HG03196 (cell line): ENCODE measurements at regions not wholly inside any gene's neighbourhood (a gene's known extent, or its start where the extent isn't known, plus 50 kb on each side); places are given as distances from the start of the nearest gene placed in this dataset.

Experiments
- ATAC-seq: cut with Tn5 transposase; IDR thresholded peaks from one replicate; pipeline ENCODE4 v1.9.1; 2021; ENCODE audit not compliant: unreplicated experiment

GRCh38 chr7:106606120-106606519, 54.8 kb downstream of the CCDC71L start:
- no peak for ATAC-seq

GRCh38 chr7:106604971-106605370, 56.0 kb downstream of the CCDC71L start:
- ATAC-seq = no peak

- ATAC-seq = no peak
Measured at GRCh38 chr7:106604303-106604924, 56.5 kb downstream of the CCDC71L start.

DNA sequence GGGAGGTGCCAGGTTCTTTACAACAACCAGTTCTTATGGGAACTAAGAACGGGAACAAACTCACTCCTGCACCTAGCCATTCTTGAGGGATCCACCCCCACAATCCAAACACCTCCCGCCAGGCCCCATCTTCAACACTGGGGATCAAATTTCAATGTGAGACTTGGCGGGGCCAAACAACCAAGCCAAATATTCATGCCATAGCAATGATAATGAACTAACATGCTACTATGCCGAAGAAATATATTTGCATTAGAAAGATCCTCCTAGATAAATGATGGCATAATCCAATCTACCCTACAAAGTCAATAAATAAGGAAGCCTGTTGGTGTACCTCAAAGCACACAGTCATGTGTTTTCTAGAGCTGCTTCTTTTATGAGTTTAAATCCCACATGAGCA, 57.6 kb downstream of the CCDC71L start:
- ATAC-seq = no peak

DNA sequence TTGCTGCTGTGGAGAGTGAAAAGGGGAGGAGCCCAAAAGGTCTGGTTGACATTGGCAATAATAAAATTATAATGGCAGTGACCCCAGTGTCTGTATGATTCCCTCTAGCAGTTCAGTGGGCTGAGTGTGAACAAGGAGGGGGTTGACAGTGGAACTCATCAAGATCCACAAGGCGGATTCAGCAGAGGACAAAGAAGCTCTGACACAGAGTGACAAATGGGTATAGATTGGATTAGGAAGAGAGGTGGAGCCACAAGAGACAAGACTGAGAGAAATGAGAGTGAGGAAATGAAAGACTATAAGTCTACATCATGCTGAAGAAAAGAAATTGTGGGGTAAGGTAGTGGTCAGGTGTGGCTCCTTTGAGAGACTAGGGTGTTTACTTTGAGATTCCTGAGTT, 58.9 kb downstream of the CCDC71L start:
- no peak for ATAC-seq

DNA sequence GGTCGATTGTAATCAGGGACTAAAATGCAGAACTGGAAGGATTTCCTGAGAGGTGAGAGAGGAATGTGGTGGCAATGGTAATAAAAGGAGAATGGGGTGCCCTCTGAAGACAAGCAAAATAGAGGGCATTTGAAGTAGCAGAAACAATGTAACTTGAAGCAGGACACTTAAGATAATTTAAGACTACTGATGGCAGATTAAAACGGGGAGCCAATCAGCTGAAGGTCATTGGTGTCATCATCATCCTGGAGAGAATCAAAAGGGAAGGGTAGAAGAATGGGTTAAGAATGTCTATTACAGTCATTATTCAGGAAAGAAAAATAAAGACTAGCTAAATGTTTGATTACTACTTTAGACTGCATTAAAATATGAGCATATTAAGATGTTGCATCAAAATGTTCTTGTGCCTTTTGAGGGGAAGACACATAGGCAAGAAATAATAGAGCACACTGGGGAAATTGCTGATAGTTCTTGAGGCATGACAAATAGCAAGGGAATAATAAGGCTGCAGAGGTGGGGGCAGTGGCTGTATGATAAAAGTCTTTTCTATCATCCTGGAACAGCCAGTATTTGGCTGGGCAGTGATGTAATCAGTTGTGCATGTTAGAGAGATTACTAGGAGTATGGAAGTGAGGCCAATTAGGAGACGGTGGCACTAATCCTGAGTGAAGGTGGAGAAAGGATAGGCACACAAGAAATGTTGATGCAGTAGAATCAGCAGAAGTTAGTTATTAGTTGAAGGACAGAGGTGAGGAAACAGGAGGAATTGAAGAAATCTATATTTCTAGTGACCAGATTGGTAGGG, 60.2 kb downstream of the CCDC71L start:
- no peak for ATAC-seq

- ATAC-seq = no peak
Measured at GRCh38 chr7:106599343-106599698, 61.6 kb downstream of the CCDC71L start.

- peak; percentile 93 for ATAC-seq
Measured at GRCh38 chr7:106598663-106599342, 62.2 kb downstream of the CCDC71L start.

- no peak for ATAC-seq
Measured at GRCh38 chr7:106597751-106598546, 63.0 kb downstream of the CCDC71L start.

GRCh38 chr7:106597014-106597413, 63.9 kb downstream of the CCDC71L start:
- ATAC-seq = no peak

GRCh38 chr7:106595922-106596321, 65.0 kb downstream of the CCDC71L start:
- ATAC-seq = no peak

- ATAC-seq = no peak
Measured at GRCh38 chr7:106593028-106593417, 67.9 kb downstream of the CCDC71L start.

GRCh38 chr7:106592282-106593027, 68.5 kb downstream of the CCDC71L start:
- no peak for ATAC-seq

- no peak for ATAC-seq
Measured at GRCh38 chr7:106591146-106591545, 69.8 kb downstream of the CCDC71L start.

DNA sequence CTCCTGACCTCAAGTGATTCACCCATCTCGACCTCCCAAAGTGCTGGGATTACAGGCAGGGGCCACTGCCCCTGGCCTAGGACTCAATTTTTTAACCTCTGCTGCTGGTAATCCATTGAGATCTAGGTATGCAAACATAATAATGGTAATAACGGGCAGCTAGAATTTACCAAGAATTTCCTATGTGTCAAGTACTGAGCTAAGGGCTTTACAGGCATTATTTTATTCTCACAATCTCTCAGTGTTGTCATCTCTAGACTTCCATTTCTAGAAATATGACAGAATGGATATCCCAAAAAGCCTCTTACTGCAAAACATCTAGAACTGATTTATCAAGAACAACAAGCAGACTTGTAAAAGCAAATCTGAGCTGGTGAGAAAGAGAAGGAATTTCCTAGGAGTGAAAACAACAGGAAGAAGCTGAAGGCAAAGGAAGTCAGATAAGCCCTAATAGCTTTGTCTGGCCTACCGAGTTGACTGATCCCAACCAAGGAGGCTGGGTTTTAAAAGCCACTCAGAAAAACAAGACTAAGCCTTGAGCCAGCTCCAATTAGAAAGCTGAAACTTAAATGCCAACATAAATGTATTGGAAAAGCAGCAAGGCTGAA, 70.6 kb downstream of the CCDC71L start:
- ATAC-seq = no peak

- no peak for ATAC-seq
Measured at GRCh38 chr7:106589198-106589879, 71.6 kb downstream of the CCDC71L start.

GRCh38 chr7:106588422-106589197, 72.3 kb downstream of the CCDC71L start:
- no peak for ATAC-seq

DNA sequence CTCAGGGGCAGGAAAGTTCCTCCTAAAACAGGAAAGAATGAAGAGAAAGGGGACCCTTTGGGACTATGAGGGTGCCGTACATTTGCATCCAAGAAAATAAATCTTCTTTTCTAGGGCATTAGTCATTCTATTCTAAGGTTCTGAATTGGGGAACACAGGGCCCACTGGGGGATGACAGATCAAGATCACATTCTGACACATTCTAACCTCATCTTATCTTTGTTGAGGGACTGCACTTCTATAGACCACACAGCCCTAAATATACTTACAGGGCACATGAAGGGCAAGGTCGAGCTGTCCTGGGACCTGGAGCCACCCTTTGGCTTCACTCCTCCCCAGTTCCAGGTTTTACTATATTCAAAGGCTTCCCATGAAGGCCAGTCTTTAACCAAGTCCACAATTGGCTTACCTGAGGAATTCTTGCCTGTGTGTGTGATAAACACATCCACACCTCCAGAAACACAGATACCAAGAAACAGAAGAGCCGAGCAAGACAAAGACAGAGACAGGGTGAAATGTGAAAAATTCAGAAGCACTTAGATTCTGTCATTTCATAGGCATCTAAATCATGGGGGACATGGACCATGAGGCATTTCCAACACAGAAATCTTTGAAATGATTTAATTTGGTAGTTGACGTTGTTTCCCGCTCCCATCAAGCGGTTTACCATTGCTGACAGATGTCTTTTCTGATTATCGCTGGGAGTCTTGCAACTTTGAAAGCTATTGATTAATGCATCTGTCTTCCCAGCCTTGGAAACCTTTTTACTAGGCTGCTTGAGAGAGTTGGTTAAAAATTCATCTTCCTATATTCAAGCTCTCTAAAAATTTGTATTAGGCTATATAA, 75.8 kb downstream of the CCDC71L start:
- no peak for ATAC-seq
